ENCODE measurements at regions not wholly inside any gene's neighbourhood (a gene's known extent, or its start where the extent isn't known, plus 50 kb on each side); places are given as distances from the start of the nearest gene placed in this dataset.

DNA sequence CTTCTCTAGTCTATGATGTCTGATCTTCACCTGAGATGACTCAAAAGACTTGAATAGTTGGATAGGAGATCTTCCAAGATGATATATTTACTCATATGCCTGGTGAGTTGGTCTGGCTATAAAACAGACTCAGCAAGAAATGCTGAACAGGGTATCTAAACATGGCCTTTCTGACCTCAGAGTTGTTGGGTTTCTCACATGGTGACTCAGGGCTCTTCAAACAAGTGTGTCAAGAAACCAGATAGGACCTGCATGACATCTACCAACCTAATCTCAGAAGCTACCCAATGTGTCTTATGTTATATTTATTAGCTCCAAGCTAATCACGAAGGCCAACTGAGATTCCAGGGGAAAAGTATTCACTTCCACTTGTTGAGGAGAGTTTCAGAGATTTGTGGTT is 1477.3 kb downstream of the CDH8 start:
- no peak for DNase-seq (ENCODE audit: low read depth in 1 of 2, low spot score in 1 of 2)
- TF ChIP-seq JUND (IDR thresholded peaks at IDR 0.05; ENCODE audit: low read depth), result no peak
- in situ Hi-C loops (cut with HindIII; ENCODE audit: low pct_unique_long_range_greater_than_20kb, low sequenced_read_pairs), result no loop called here

DNA sequence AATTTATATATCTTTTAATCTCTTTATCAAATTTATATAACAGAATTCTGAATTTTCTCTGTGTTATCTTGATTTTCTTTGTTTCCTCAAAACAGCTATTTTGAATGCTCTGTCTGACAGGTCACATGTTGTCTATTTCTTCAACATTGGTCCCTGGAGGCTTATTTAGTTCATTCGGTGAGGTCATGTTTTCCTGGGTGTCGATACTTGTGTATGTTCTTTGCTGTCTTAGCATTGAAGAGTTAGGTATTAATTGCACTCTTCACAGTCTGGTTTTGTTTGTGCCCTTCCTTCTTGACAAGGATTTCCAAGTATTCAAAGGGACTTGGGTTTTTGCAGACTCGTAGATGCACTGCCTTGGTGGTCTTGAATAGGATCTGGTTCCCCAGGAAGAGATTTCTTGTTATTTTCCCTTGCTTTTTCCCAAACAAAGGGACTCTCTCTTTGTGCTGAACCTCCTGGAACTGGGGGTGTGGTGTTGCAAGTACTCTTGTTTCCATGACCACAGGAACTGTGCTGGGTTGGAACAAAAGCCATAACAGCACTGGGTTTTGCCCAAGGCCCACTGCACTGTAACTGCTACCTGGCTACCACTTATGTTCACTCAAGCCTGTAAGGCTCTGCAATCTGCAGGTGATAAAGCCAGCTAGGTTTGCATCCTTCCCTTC is 1483.0 kb downstream of the CDH8 start:
- no peak for TF ChIP-seq JUND (IDR thresholded peaks at IDR 0.05; ENCODE audit: low read depth)
- in situ Hi-C loops (cut with HindIII; ENCODE audit: low pct_unique_long_range_greater_than_20kb, low sequenced_read_pairs), result no loop called here
- no peak for DNase-seq (ENCODE audit: low read depth in 1 of 2, low spot score in 1 of 2)

DNA sequence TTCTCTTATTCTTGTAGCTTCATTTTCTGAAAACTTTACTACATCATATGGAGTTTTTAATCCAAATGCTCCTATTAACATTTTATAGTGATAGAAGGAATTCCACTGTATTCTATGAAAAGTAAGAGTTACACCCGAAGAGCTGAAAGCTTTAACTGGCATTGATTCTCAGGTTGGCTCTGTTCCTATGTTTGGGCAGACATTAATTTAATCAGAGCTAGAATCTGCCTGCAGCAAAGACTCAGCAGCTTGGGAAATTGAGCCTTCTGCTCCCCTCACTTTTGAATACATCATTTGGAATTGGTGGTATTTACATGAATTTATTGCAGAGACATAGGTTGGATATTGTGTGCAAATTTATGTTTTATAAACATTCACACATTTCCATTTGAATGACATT is 1494.7 kb downstream of the CDH8 start:
- no peak for DNase-seq (ENCODE audit: low read depth in 1 of 2, low spot score in 1 of 2)
- TF ChIP-seq JUND (IDR thresholded peaks at IDR 0.05; ENCODE audit: low read depth), result no peak
- in situ Hi-C loops (cut with HindIII; ENCODE audit: low pct_unique_long_range_greater_than_20kb, low sequenced_read_pairs), result no loop called here

GRCh38 chr16:60510941-60511340 is 1525.3 kb downstream of the CDH8 start:
- DNase-seq (ENCODE audit: low read depth in 1 of 2, low spot score in 1 of 2), result no peak
- TF ChIP-seq JUND (IDR thresholded peaks at IDR 0.05; ENCODE audit: low read depth), result no peak
- in situ Hi-C loops (cut with HindIII; ENCODE audit: low pct_unique_long_range_greater_than_20kb, low sequenced_read_pairs), result no loop called here

DNA sequence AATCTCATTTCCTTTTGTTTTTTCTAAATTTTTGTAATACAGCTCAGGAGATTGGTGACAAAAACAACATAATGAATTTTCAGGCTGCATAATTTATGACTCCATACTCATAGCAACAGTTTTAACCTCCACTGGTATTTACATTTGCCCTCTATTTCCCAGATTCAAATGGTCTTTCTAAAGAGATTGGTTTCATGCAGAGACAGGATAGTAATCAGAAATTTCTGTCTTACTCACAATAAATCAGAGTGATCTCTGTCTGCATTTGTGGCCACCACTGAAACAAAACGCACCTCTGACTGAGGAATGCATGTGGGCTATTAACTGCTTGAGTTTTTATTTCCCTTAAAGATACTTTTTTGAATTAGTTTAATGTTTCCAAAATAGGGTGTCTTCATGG is 1526.0 kb downstream of the CDH8 start:
- TF ChIP-seq JUND (IDR thresholded peaks at IDR 0.05; ENCODE audit: low read depth), result no peak
- in situ Hi-C loops (cut with HindIII; ENCODE audit: low pct_unique_long_range_greater_than_20kb, low sequenced_read_pairs), result no loop called here
- DNase-seq (ENCODE audit: low read depth in 1 of 2, low spot score in 1 of 2), result no peak

GRCh38 chr16:60491273-60491672 is 1545.0 kb downstream of the CDH8 start:
- no peak for TF ChIP-seq JUND (IDR thresholded peaks at IDR 0.05; ENCODE audit: low read depth)
- in situ Hi-C loops (cut with HindIII; ENCODE audit: low pct_unique_long_range_greater_than_20kb, low sequenced_read_pairs), result no loop called here

DNA sequence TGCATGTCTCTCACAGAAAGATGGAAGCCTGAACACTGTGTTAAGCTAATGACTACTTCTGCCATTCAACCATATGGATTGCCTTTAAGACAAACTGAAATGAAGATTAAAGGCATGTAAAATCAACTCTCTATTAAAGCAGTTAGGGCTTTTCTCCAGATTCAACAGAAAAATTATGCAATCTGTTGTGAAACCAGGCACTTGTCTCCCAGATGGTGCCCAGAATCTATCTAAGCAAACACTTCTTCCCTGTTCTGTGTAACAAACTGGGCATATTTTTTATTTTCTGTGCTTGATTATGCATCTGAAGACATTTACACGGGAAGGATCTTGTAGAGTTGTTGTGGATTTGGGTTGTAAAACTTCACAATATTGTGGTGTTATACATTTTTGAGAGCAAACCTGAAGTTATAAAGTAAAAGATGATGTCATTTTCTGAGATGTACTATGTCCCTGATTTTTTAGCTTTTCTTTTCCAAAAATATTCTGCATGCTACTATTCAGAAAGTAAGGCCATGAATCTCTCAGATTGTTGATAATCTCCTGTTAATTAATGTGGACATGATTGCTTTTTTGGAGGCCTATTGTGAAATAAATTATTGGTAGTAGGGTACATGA is 1550.3 kb downstream of the CDH8 start:
- in situ Hi-C loops (cut with HindIII; ENCODE audit: low pct_unique_long_range_greater_than_20kb, low sequenced_read_pairs), result no loop called here
- TF ChIP-seq JUND (IDR thresholded peaks at IDR 0.05; ENCODE audit: low read depth), result no peak
- no peak for DNase-seq (ENCODE audit: low read depth in 1 of 2, low spot score in 1 of 2)

More at GRCh38 chr16:60491273-60491672, 1545.0 kb downstream of the CDH8 start:
- no peak for DNase-seq (ENCODE audit: low read depth in 1 of 2, low spot score in 1 of 2)

DNA sequence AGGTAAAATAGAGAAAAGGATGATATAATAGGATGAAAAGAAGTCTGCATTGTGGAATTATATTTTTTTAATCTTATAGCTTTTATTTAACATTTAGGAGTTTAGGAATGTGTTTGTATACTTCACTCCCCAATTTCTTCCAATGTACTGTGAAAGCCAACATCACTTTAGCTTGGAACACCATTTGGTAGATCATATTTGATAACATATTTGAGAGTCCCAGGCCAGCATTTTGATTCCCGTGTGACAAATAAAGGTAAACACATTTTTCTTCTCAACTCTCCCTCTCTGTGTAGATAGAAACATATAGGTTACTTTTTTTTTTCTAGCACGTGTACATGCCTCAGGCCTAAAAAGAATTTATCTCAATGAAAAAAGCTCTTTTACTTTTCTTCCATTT is 1551.3 kb downstream of the CDH8 start:
- no peak for DNase-seq (ENCODE audit: low read depth in 1 of 2, low spot score in 1 of 2)
- in situ Hi-C loops (cut with HindIII; ENCODE audit: low pct_unique_long_range_greater_than_20kb, low sequenced_read_pairs), result no loop called here
- no peak for TF ChIP-seq JUND (IDR thresholded peaks at IDR 0.05; ENCODE audit: low read depth)

- DNase-seq (ENCODE audit: low read depth in 1 of 2, low spot score in 1 of 2), result no peak
- in situ Hi-C loops (cut with HindIII; ENCODE audit: low pct_unique_long_range_greater_than_20kb, low sequenced_read_pairs), result no loop called here
- no peak for TF ChIP-seq JUND (IDR thresholded peaks at IDR 0.05; ENCODE audit: low read depth)
These were observed 1554.6 kb downstream of the CDH8 start for GRCh38 chr16:60481591-60481990.

- no peak for DNase-seq (ENCODE audit: low read depth in 1 of 2, low spot score in 1 of 2)
- TF ChIP-seq JUND (IDR thresholded peaks at IDR 0.05; ENCODE audit: low read depth), result no peak
- in situ Hi-C loops (cut with HindIII; ENCODE audit: low pct_unique_long_range_greater_than_20kb, low sequenced_read_pairs), result no loop called here
These were observed 1557.4 kb downstream of the CDH8 start for GRCh38 chr16:60478810-60479209.

DNA sequence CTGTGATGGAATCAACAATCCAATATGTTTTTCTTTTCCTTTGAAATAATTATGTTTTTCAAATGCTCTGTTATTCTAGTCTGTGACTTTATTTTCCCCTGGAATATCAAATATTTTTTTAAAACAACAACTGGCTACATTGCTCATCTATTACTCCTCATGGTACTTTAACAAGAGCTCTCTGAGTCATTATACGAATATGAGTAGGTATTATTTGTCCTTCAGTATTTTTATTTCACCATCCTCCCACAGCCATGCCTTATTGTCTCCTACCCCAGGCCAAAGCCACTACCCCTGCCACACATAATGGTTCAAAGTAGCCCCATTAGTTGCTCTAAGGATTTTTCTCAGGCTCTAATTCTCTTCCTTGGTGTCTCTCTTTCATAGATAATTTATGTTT is 1572.3 kb downstream of the CDH8 start:
- in situ Hi-C loops (cut with HindIII; ENCODE audit: low pct_unique_long_range_greater_than_20kb, low sequenced_read_pairs), result no loop called here
- no peak for DNase-seq (ENCODE audit: low read depth in 1 of 2, low spot score in 1 of 2)
- no peak for TF ChIP-seq JUND (IDR thresholded peaks at IDR 0.05; ENCODE audit: low read depth)

GRCh38 chr16:60459463-60459862 is 1576.8 kb downstream of the CDH8 start:
- no peak for DNase-seq (ENCODE audit: low read depth in 1 of 2, low spot score in 1 of 2)
- in situ Hi-C loops (cut with HindIII; ENCODE audit: low pct_unique_long_range_greater_than_20kb, low sequenced_read_pairs), result no loop called here
- TF ChIP-seq JUND (IDR thresholded peaks at IDR 0.05; ENCODE audit: low read depth), result no peak

DNA sequence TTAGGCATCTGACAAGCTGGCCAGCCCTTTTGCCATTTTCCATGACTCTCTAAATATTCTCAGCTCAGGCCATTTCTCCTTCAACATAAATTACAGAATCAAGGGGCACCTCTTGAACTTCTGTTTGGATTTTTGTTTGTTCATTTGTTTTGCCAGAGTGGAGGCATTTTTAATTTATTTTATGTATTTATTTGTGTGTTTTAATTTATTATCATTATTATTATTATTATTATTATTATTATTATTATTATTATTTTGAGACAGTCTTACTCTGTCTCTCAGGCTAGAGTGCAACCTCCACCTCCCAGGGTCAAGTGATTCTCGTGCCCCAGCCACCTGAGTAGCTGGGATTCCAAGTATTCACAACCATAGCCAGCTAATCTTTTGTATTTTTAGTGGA is 1578.0 kb downstream of the CDH8 start:
- DNase-seq (ENCODE audit: low read depth in 1 of 2, low spot score in 1 of 2), result no peak
- TF ChIP-seq JUND (IDR thresholded peaks at IDR 0.05; ENCODE audit: low read depth), result no peak
- in situ Hi-C loops (cut with HindIII; ENCODE audit: low pct_unique_long_range_greater_than_20kb, low sequenced_read_pairs), result no loop called here

GRCh38 chr16:60452646-60453045 is 1583.6 kb downstream of the CDH8 start:
- no peak for DNase-seq (ENCODE audit: low read depth in 1 of 2, low spot score in 1 of 2)
- TF ChIP-seq JUND (IDR thresholded peaks at IDR 0.05; ENCODE audit: low read depth), result no peak
- in situ Hi-C loops (cut with HindIII; ENCODE audit: low pct_unique_long_range_greater_than_20kb, low sequenced_read_pairs), result no loop called here
